ENCODE measurements at regions not wholly inside any gene's neighbourhood (a gene's known extent, or its start where the extent isn't known, plus 50 kb on each side); places are given as distances from the start of the nearest gene placed in this dataset.

DNA sequence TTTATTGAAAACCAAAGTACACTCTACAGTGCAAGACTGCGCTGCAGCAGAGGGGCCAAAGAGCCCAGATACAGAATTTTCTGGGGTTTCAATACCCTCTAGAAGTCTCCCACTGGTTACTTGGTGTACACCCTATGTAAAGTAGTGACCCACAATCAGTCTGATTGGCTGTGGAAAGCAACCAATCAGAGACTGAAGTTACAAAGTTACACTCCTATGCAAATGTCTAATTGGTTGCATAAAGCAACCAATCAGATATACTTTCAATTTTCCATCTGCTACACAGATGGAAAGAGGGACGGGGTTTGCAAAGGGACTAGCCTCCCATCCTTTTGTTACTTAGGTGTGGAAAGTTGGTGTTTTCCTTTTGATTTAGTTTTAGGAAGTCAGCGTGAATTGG lies 198.9 kb upstream of the SH3BP4 start:
- TF ChIP-seq EZH2 (IDR thresholded peaks at IDR 0.05) (no peak), POLR2AphosphoS5 (IDR thresholded peaks at IDR 0.05; ENCODE audit: borderline replicate concordance, low read depth, low read length) (no peak), FOXP2 (optimal IDR thresholded peaks at IDR 0.05; ENCODE audit: control extremely low read depth, extremely low read length, insufficient read depth) (no peak)
